ENCODE measurements at regions not wholly inside any gene's neighbourhood (a gene's known extent, or its start where the extent isn't known, plus 50 kb on each side); places are given as distances from the start of the nearest gene placed in this dataset.

- DNase-seq (ENCODE audit: low read depth in 2 of 3, low spot score in 1 of 3): no peak
These were observed 200.2 kb downstream of the PLK2 start for GRCh38 chr5:58259685-58260152.

GRCh38 chr5:58258984-58259684 lies 200.8 kb downstream of the PLK2 start:
- DNase-seq (ENCODE audit: low read depth in 2 of 3, low spot score in 1 of 3): no peak

- no peak for DNase-seq (ENCODE audit: low read depth in 2 of 3, low spot score in 1 of 3)
These were observed 203.9 kb downstream of the PLK2 start for GRCh38 chr5:58255970-58256369.

DNA sequence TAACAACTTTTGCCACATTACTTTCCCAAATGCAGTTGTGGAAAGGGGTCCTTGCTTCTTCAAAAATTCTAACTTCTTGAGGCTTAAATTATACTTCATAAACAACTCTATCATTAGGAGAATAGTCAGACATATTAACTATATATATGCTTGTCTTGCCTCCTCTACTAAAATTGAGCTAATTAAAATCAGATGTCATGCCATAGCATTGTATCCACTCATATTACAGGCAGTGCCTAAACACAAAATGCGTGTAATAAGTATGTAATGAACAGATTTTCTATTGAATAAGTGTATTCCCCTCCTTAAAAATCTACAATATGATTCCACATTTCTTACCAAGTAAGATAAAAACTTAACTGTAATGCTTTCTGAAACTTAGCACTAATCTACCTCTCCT lies 204.5 kb downstream of the PLK2 start:
- DNase-seq (ENCODE audit: low read depth in 2 of 3, low spot score in 1 of 3): no peak

GRCh38 chr5:58248221-58248620 lies 211.7 kb downstream of the PLK2 start:
- DNase-seq (ENCODE audit: low read depth in 2 of 3, low spot score in 1 of 3): no peak

DNA sequence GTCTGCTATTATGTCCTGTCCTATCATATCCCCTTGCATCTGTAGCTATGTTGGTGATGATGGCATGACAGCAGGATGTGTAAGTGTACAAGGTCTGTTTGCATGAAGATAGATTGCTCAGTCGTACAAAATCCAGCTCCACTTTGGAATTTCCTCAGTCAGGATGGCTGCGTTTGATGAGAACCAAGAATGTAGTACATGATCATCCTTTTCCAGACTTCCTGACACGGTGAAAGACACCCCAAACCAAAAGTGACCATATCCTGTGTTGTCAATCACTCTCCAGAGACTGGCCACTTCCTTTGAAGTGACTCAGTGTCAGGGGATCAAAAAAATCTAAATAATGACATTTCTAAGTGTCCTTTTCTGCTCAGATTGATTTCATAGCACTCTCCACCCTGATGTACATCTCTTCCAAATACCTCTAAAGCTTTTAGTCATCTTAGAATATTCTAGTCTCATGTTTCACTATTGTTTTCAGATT lies 213.4 kb downstream of the PLK2 start:
- no peak for DNase-seq (ENCODE audit: low read depth in 2 of 3, low spot score in 1 of 3)

- DNase-seq (ENCODE audit: low read depth in 2 of 3, low spot score in 1 of 3): no peak
These were observed 214.4 kb downstream of the PLK2 start for GRCh38 chr5:58245476-58245840.

- DNase-seq (ENCODE audit: low read depth in 2 of 3, low spot score in 1 of 3): no peak
These were observed 214.9 kb downstream of the PLK2 start for GRCh38 chr5:58244819-58245475.

DNA sequence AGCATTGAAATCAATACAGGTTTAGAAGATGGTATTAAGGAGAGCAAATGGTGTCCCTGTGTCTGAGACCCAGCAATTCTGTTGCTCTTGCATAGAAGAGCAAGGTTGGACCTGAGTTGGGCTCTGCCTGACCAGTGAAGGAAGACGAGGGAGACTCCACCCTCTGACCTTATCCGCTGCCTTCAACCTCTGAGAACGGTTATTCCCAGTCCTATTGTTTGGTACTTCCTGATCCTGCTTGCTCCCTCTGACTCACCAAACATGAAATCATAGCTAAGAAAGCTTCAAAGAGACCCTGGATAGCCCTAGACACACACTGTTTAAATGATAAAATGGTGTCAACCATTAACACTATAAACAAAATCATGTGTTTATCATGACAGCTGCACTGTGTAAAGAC lies 218.5 kb downstream of the PLK2 start:
- no peak for DNase-seq (ENCODE audit: low read depth in 2 of 3, low spot score in 1 of 3)

- no peak for DNase-seq (ENCODE audit: low read depth in 2 of 3, low spot score in 1 of 3)
These were observed 219.6 kb downstream of the PLK2 start for GRCh38 chr5:58240322-58240721.

GRCh38 chr5:58239731-58240130 lies 220.2 kb downstream of the PLK2 start:
- DNase-seq (ENCODE audit: low read depth in 2 of 3, low spot score in 1 of 3): no peak

DNA sequence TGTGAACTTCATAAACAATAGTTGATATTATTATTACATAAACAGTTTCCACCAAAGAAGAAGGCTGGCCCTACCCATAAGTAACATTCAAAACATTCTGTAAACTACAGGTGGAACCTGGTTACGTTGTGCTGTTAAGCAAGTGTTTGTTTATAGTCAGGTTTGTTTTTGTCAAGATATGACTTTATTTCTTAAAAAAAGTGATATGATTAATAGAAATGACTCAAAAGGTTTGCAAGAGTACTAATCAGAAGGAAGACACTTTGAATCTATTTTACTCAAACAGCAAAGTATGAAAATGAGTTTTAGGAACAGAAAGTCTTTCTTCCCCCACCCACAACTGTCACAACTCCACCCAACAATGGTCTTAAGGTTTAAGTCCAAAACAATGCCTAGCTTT lies 220.8 kb downstream of the PLK2 start:
- no peak for DNase-seq (ENCODE audit: low read depth in 2 of 3, low spot score in 1 of 3)

GRCh38 chr5:58236498-58236897 lies 223.4 kb downstream of the PLK2 start:
- DNase-seq (ENCODE audit: low read depth in 2 of 3, low spot score in 1 of 3): no peak

DNA sequence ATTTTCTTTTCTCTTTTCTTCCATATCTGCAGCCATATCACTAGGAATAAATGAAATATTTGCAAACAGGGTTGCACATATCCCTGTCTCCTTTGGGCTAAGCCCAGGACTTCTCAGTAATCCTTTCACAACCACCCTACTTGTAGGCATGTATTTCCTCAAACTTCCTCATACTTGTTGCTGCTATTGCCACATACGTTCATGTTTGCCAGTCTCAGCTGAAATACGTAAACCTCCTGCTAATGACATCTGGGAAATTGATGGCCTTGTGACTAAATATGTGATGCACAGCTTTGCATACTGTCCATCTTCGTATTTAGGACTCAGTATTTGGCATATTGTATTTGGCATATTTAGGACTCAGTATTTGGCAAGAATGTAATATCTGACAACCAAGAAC lies 224.6 kb downstream of the PLK2 start:
- no peak for DNase-seq (ENCODE audit: low read depth in 2 of 3, low spot score in 1 of 3)

DNA sequence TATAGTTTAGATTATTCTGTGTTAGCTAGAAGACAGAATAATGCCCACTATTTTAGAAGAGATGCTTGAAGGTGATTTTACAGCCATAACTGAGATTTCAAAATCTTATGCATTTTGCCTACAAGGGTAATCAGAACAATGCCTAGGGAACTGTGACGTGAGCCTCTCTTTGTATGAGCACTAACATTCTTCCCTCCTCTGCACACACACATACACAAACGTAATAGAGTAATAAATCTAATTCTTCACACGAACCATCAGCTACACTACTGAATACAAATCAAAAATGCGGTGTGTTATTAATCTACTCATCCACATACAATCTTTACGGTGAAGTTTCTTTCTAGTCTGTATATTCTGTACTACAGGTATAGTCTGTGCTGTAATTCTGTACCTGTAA lies 227.8 kb downstream of the PLK2 start:
- no peak for DNase-seq (ENCODE audit: low read depth in 2 of 3, low spot score in 1 of 3)

DNA sequence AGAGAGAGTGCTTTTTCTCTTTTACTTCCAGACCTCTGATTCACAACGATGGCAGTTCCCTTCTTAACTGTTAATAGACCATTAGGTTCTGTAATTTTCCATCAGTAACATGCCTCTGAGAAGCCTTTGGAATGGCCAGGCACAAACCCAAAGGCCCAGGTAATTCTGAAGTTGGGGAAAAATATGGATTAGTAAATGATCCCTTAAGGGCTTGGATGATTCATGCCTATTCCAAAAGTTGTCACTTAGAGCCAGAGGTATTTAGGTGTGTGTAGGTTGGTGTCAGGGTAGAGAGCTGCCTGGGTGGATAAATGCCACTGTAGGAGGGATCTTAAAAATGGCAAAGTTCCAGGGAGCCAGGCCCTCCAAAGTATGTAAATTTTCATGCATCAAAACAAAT lies 228.8 kb downstream of the PLK2 start:
- no peak for DNase-seq (ENCODE audit: low read depth in 2 of 3, low spot score in 1 of 3)

- no peak for DNase-seq (ENCODE audit: low read depth in 2 of 3, low spot score in 1 of 3)
These were observed 231.0 kb downstream of the PLK2 start for GRCh38 chr5:58228896-58229295.

DNA sequence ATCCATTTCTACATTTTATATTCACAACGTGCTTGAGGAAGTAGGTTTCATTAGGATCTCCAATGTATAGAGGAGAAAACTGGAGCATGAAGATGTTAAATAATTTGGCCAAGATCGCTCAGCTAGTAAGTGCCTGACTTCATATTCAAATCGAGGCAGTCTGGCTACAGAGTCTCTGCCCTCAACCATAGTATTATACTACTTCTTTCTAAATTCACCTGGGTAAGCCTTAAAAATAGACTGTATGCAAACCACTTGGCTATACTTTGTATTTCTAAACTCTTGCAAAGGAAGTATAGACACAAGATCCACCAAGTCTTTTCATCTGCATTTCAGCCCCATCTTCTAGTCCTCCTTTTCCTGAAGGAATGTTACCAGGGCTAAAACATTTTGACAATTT lies 232.0 kb downstream of the PLK2 start:
- no peak for DNase-seq (ENCODE audit: low read depth in 2 of 3, low spot score in 1 of 3)

- DNase-seq (ENCODE audit: low read depth in 2 of 3, low spot score in 1 of 3): no peak
These were observed 235.2 kb downstream of the PLK2 start for GRCh38 chr5:58224661-58225060.

GRCh38 chr5:58224221-58224620 lies 235.7 kb downstream of the PLK2 start:
- DNase-seq (ENCODE audit: low read depth in 2 of 3, low spot score in 1 of 3): no peak

DNA sequence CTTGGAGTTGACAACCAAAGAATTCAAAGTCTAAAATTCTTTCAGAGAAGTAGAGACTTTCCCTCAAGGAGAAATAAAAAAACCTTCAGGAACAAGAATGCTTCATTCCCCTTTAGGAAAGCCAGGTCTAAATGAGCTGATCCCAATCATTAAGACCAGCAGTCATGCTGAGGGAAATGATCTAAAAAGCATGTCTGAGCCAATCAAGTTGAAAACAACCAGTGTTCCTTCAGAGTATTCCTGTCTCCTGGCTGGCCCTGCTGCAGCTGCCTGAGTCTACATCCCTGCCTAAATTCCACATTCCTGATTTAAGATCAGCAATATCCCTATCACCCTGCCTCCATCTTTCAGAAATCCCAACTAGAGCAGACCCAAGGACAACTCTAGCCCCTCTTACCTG lies 244.5 kb downstream of the PLK2 start:
- no peak for DNase-seq (ENCODE audit: low read depth in 2 of 3, low spot score in 1 of 3)

GRCh38 chr5:58211441-58211840 lies 248.4 kb downstream of the PLK2 start:
- DNase-seq (ENCODE audit: low read depth in 2 of 3, low spot score in 1 of 3): no peak

DNA sequence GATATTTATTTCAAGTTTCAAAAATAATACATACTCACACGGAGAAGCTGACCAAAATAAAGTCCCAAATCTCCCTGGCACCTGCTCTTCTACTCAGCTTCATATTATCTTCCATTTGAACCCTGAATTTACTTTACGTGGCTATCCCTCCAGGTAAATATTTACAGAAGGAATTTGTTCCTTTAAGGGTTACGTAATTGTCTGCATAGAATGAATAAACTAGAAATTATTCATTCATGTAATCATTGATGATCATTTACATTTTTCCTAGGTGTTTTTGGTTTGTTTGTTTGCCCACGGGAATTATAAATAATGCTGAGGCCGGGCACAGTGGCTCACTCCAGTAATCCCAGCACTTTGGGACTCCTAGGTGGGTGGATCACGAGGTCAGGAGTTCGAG lies 251.2 kb downstream of the PLK2 start:
- DNase-seq (ENCODE audit: low read depth in 2 of 3, low spot score in 1 of 3): no peak
